ENCODE measurements at regions not wholly inside any gene's neighbourhood (a gene's known extent, or its start where the extent isn't known, plus 50 kb on each side); places are given as distances from the start of the nearest gene placed in this dataset.

DNA sequence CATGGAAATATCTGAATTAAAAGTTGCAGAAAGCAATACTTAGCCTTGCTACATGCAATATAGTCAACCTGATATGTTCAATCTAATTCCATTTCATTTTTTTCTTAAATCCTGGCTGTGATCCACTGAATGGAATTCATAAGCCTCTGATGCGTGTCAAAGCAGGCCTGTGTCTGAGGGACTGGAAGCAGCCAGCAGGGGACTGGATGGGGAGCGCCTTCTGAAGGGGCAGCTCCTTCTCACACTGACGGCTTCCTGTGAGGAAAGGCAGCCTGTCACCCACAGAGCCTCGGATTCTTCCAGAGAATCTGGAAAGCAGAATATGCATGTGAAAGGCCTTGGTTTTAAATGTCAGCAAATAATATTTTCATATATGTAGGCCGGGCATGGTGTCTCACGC, 73.5 kb downstream of the KCNF1 start:
- no peak for DNase-seq (ENCODE audit: low read depth)

DNA sequence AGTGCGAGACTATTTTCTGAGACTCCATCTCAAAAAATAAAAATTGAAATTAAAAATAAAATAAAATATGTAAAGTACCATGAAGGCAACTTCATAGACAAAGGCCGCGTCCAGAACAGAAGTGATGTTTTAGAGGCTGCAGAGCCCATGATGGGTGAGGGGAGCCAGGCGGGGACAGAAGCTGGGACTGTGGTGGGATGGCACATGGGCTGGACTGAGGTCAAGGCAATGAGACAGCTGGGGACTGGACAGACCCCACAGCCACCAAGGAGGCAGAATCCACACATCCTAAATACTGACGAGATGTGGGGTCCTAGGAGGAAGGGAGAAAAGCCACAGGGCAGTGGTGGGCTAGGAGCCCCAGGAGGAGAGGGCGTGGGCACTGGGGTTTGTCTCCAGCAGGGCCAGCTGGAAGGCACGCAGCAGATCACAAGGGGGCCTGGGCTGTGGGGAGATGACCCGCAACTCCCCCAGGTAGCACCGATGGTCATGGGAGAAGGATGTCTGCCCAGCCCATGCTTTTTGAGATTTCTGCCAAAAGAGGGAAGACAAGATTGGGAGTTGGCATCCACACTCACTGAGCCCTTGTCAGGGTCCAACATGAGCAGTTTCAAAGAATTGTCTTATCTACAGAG, 74.3 kb downstream of the KCNF1 start:
- no peak for DNase-seq (ENCODE audit: low read depth)

DNA sequence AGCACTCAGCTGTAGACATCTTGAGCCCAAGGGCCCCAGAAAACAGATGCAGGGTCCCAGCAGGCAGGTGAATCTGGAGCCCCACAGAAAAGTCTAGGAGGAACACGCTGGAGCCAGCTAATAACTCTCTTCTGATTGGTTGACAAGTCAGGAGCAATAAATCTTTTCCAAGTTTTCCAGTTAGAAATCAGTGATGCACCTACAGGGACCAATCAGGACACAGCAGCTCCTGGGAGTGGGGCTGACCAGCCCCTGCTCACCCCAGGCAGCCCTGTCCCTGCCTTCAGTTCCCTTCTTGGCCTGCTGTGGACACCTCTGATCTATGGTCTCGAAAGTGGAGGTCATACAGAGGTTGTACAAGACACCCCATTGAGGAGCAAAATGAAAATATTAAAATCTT, 75.7 kb downstream of the KCNF1 start:
- no peak for DNase-seq (ENCODE audit: low read depth)

DNA sequence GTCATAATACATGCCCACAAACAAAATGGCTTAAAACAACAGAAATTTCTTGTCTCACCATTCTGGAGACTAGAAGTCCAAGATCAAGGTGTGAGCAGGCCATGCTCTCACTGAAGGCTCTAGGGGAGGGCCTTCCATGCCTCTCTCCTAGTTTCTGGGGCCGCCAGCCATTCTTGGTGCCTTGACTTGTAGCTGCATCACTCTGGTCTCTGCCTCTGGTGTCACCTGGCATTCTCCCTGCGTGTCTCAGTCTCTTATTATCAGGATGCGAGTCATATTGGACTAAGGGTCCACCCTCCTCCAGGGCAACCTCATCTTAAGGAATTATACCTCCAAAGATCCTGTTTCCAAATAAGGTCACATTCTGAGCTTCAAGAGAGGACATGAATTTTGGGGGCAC, 76.1 kb downstream of the KCNF1 start:
- no peak for DNase-seq (ENCODE audit: low read depth)

DNA sequence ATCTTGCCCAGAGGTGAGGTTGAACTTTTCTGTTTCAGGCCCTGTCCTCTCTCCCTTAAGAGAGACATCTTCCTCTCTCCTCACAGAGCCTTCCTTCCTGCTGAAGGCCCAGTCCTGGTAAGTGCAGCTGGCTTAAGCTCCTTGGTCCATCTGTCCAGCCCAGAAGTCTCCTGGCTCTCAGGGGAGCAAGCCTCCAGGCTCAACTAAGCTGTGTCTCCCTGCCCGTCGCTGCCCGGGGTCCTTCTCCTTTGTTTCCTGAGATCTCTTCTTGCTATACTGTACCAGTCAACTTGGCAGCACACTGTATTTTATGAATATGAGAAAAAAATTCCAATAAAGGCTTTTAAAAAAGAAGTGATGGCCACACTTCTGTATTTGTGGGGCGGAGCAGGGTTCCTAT, 77.4 kb downstream of the KCNF1 start:
- DNase-seq (ENCODE audit: low read depth), result no peak

DNA sequence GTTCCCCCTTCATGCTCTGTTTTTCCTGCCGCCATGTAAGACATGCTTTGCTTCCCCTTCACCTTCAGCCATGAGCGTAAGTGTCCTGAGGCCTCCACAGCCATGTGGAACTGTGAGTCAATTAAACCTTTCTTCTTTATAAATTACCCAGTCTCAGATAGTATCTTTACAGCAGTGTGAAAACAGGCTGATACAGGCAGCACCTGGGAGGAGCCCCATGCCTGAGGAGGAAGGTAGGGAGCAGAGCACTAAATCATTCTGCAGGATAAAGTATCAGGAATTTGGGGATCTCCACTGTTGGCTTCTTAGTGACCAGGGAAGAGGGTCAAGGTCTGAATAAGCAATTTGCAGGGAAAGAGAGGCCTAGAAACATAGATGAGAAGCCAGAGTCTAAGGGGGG, 78.0 kb downstream of the KCNF1 start:
- DNase-seq (ENCODE audit: low read depth), result no peak

DNA sequence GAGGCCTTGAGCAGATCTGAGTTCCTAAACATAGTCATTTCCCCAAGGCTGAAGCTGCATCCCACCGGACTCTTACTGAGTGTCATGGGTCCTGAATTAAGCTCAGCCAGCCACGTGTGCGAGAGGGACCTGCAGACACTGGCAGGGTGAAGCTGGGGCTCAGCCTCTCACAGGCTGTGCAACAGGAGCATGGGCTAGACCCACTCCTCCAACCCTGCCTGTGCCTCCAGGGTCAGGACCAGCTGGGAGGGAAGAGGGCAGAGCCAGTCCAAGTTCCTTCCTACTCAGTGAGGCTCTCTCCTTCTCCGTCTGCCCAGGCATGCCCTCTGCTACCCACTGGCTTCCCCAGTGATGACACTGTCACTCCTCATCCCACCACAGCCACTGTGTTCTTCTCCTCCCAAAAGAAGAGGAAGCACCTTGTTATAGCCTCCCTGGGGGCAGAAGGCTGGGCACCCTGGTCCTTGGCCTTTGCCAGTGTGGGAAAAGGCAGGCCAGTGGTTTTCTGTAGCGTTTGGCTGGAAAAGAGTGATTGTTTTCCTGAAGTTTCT, 78.9 kb downstream of the KCNF1 start:
- DNase-seq (ENCODE audit: low read depth), result no peak

DNA sequence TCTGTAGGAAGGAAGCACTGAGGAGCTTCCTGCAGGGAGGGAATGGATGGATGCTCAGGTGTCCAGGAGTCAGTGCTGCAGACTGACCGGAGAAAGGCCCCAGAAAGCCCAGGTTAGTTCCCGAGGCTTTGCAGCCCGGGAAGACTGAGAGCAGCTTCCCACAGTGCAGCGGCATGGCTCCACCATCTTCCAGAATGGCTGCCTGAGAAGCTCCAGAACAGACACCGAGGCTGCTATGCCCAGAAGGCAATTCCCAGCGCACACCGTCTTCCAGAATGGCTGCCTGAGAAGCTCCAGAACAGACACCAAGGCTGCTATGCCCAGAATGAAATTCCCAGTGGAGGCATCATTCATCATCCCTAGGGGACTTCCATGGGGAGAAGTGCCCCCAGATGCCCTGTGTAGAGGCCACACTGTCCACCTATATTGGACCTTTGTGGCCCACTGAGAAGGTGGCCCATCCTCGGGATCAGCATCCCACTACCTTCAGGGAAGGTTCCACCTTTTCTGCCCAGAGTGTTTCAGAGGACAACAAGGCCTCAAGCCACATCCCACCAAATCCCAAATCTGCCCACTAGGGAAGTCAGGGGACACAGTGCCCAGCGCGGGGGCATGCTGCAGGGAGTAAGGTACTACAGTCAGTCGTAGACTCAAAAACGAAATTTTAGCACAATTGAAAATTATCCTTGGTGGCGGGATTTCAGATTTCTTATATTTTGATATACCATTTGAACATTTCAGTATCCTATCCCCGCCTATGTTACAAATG, 80.5 kb downstream of the KCNF1 start:
- no peak for DNase-seq (ENCODE audit: low read depth)

DNA sequence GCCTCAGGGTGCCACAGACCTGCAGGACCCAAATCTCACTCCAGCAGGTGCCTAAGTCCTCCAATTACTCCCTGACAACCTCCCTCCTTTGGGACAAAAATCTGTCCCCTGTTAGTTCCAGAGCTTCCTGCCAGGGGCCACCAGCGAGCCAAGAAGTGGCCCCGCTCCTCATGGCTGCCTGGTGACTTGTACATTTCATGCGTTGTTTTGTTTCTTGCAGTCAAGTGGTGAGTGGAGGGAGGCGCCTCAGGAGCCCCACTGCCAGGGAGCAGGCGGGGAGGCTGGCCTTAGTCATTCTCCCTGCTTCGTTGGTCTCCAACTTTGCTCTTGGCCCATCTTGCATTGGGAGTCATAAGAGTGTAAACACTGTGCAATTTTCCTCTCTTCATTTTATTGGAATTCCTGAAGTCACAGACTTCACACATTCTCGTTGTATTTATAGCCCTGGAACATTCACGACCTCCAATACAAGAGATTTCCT, 81.3 kb downstream of the KCNF1 start:
- DNase-seq (ENCODE audit: low read depth), result no peak

DNA sequence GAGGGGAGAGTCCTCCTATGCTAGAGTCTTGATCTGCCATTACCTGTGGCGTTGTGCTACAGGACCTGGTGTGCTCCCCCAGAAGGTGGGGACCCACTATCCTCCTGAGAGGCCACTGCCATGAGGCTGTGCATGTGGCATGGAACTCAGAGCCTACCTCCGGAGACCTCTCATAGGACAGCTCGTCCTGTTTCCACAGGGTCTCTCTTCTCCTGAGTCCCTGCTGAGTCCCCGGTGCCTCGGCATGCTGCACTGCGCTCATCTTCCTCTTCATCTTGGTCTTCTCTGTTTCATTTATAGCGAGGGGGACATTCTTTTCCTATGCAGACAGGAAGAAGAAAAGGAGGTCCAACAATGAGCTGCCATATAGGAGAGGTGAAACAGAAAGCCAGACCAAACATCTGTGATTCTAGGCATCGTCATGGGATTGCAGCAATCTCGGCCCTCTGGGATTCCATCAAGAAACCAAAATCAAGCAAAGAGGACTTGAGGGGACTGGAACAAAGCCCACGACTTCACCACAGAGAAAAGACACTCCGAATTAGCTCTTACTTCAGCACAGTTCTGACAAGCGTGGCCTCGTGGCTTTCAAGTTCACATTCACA, 83.7 kb downstream of the KCNF1 start:
- DNase-seq (ENCODE audit: low read depth), result no peak

DNA sequence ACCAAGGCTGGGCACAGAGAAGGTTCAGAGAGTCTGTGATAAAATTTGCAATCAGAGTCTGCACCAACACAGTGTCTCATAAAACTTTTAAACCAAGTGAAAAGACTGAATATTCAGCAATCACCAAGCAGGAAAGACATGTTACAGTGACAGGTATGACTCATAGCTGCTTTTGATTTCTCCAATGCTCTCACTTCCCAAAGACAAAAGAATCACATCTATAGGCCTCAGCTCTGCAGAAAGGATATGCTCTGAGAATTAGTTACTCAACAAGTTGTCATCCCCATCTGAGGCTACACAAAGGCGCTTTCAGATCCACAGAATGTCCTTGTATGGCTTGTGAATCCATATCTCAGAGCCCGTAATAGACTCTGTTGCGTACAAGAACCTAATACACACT, 92.5 kb downstream of the KCNF1 start:
- DNase-seq (ENCODE audit: low read depth), result no peak

DNA sequence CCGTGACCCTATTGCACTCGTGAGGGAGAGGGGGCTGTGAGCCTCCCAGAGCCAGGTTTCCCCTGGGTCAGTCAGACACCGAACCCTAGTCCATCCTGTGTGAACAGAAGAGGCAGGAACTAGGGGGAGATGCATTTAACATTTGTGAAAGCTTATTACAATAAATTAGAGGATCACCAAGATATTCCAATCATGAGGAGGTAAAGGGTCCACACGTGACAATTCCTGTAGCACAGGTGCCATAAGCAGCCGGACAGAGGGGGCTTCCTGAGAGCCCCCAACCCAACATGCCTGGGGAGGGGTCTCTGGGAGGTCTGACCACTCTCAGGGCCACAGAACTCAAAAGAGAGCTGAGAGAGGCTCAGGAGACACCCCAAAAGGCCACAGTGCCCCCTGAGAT, 93.3 kb downstream of the KCNF1 start:
- no peak for DNase-seq (ENCODE audit: low read depth)

DNA sequence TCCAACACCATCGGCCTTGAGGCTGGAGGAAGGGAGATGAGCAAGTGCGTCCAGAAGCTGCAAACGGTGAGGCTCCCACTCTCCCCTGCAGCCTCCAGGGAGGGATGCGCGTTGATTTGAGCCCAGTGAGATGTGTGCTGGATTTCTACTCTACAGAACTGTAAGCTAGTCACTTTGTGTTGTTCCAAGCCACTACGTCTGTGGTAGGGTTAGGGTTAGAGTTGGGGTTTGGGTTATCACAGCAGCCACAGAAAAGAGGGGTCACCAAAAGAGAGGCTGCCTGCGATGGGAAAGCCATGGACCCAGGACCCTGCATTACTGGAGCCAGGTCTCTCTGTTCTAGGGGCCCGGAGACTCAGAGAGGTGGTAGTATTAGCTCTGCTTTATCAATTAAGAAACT, 94.5 kb downstream of the KCNF1 start:
- DNase-seq (ENCODE audit: low read depth), result no peak

DNA sequence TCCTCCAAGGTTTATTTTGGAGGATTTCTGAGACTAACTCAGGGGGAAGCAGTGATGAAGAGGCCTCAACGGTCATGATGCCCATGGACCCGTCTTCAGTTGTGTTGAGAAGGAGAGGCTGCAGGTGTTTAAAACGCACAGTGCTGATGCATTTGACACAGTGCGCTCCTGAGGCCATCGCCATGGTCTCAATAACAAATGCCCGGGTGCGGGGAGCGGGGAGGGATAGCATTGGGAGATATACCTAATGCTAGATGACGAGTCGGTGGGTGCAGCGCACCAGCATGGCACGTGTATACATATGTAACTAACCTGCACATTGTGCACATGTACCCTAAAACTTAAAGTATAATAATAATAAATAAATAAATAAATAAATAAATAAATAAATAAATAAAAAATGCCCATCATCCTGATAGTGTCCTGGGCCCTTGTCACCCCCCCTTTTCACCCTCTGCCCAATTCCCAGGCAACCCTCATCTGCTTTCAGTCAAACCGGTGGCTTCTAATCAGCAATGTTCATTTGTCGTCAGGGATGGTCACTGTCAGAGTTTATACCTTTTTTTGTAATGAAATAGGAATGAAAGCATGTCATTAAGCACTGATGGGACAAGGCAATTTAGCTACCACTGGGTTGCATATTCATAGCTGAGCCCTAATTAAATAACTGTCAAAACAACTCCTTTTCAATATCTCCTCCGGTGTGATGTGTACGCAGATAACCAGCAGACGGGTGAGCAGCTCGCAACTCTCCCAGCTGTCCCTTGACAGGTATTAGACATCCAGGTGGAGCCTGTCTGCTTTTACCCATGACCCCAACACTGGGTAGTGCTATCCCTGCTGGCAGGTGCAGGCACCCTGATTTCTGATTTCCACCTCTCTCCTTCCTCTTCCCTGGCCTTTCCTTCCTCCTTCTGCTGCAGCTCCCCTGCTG, 95.9 kb downstream of the KCNF1 start:
- no peak for DNase-seq (ENCODE audit: low read depth)

DNA sequence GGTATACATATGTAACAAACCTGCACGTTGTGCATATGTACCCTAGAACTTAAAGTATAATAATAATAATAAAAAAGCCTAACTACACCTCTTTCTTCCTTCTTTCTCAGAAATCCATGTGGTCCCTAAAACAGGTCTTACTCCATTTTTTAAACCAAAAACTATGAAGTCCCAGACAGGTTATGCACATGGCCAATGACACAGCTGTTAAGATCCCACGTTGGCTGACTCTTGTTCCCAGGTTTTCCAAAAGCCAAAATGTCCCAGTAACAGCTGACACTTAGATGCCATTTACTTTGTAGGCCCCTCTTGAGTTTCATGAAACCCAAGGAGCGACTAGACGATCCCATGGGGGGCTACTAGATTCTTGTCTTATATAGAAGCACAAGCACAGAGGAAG, 97.0 kb downstream of the KCNF1 start:
- DNase-seq (ENCODE audit: low read depth), result no peak

DNA sequence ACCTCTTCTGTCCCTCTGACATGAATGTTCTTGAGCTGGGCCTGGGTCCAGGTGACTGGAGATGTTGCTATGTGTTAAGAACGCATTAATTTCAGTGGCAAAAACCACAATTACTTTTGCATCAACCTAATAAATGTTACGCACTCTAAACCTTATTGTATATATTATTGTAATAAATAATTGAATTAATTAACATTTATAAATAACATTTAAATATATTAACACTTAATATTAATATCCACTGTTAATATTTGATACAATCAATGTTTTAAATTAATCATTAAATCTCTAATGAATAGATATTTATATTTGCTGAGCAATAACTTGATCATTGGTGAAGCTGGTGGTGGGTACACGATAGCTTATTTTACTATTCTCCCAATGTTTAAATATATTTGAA, 97.4 kb downstream of the KCNF1 start:
- no peak for DNase-seq (ENCODE audit: low read depth)

DNA sequence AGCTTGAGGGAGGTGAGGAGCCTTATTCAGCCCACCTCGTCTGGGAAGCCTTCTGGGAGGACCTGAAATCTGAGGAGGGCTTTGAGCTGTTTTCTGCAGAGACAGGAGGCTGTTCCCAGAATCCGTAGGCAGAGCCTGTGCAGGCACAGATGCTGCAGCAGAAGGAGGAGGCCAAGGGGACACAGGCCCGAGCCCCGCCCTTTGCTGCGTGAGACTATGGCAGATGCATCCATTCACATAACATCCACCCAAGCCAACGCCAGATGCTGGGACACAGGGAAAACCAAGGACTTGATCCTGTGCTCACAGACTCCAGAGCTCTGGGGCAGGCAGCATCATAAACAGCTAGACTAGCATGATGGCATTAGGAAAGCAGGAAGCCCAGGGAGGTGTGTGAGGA, 98.2 kb downstream of the KCNF1 start:
- no peak for DNase-seq (ENCODE audit: low read depth)

DNA sequence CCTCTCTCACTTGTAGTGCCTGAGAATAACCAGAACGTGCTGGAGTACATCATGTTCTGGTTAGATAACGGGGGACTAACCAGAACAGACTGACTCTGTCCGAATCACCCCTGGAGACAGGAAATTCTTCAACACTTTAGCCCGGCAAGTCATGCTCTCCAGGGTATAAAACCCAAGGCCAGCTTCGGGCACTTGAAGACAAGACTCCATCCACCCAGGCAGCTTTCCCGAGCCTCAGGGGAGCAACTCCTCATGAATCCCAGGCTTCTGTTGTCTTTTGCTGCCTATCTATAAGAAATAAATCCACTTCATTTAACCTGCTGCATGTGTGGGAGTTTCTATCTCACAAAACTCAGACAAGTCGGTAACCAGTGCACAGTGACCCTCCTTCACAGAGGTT, 99.6 kb downstream of the KCNF1 start:
- DNase-seq (ENCODE audit: low read depth), result no peak

DNA sequence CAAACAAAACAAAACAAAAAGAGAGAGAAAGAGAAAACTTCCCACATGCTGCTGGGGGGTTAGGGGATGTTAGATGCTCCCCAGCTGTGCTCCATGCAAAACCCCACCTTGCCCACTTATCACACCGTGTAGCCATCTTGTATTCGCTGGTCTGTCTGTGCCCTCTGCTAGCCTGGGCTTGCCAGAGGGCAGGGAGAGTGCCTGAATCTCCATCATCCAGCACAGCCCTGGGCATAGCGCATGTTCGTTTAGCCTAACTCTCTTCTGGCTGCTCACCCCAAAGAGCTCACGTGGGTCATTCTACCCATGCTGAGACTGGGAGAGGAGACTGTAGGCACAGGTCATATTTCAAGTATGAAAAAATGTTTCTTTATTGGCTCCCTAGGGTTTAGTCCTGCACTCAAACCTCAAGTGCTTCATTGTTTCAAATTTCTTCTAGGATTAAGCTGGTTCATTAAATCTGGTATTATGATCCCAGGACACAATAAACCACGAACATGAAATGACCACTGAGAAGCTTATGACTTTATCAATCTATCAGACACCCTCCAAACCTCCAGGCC, 100.5 kb downstream of the KCNF1 start:
- DNase-seq (ENCODE audit: low read depth), result no peak

DNA sequence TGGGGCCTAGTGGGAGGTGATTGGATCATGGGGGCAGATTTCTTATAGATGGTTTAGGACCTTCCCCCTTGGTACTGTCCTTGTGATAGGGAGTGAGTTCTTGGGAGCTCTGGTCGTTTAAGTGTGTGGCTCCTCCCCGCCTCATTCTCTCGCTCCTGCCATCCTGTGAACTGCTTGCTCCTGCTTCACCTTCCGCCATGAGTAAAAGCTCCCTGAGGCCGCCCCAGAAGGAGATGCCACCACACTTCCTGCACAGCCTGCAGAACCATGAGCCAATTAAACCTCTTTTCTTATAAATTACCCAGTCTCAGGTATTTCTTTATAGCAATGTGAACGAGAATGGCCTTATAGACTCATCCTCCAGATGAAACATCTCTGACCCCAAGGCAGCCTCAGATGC, 101.5 kb downstream of the KCNF1 start:
- no peak for DNase-seq (ENCODE audit: low read depth)

DNA sequence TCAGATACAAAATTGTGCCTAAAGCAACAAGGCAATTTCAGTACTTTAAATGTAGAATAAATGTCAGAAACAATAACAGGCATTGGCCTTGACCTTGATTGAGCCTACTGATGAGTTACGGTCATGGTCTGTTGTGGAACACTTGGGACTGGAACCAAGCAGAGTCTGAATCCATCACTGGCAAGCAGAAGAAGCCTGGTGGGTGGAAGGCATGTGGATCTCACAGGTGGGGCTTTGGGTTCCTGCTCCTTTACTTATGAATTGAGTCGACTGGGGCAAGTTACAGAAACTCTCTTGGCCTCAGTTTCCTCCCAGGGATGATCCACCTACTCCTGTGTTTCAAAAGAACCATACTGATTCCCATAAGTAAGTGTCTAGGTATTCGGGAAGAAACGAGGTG, 102.3 kb downstream of the KCNF1 start:
- no peak for DNase-seq (ENCODE audit: low read depth)

All from HS-5 (cell line).